HCT116 (cell line): ENCODE measurements at regions not wholly inside any gene's neighbourhood (a gene's known extent, or its start where the extent isn't known, plus 50 kb on each side); places are given as distances from the start of the nearest gene placed in this dataset.

ENCODE experiments used
- ATAC-seq: fragments of 200-7000 bp; cut with Tn5 transposase; 2 replicates; pipeline ENCODE4 v1.9.1; 2020; ENCODE audit warnings: mild to moderate bottlenecking, moderate library complexity
- BruUV-seq: library from RNA; stranded (reverse); fragments of 400-500 nt; replicated peaks from 2 replicates; lab custom pipeline; 2021; lab: Mats Ljungman, UMichigan
- CTCF ChIA-PET: fragments of 300-600 bp; sonication (Branson Sonifier 250); formaldehyde crosslinking; loops from one replicate; lab custom pipeline; 2021; ENCODE audit warnings: antibody characterized with exemption; lab: Charles Lee
- POLR2A ChIA-PET: fragments of 300-600, 350-600 bp; sonication (Branson Sonifier 250); formaldehyde crosslinking; loops from one replicate; lab custom pipeline; 2021; ENCODE audit warnings: antibody characterized with exemption; lab: Charles Lee
- RAD21 ChIA-PET, 2 experiments: fragments of 300-600 bp; sonication (Branson Sonifier 250); formaldehyde crosslinking; loops; one replicate each; lab custom pipeline; 2023; ENCODE audit warnings: low total read pairs in 2 of 2; ENCODE audit not compliant: uncharacterized antibody in 2 of 2, unreplicated experiment in 2 of 2, low non-redundant PET in 1 of 2; lab: Charles Lee
- DNase-seq: peaks from one replicate; pipeline ENCODE4 v3.0.0-alpha.2; 2010; ENCODE audit warnings: low read depth, low spot score
- H2AFZ ChIP-seq: fragments of 200-600 bp; shearing (Covaris generic), sonication (generic); 2 replicates; pipeline ENCODE4 v1.6.1; 2017; ENCODE audit warnings: low read depth, mixed run types, mixed read lengths, antibody characterized with exemption, low read length; ENCODE audit not compliant: poor library complexity, severe bottlenecking
- H3K27ac ChIP-seq: 2 replicates; pipeline ENCODE4 v1.5.1; 2012; ENCODE audit warnings: low read depth, low read length
- H3K27me3 ChIP-seq: fragments of 200-600 bp; sonication (generic); 2 replicates; pipeline ENCODE4 v1.6.1; 2016; ENCODE audit warnings: mixed run types, low read length, mixed read lengths; ENCODE audit not compliant: insufficient read depth
- H3K36me3 ChIP-seq, 2 experiments: fragments of 200-500 bp in 1 of 2; fragments of 200-600 bp in 1 of 2; sonication (Bioruptor generic) in 1 of 2; sonication (generic) in 1 of 2; 2 replicates each; pipeline versions ENCODE4 v1.5.1 to v1.6.1; 2014 to 2016; ENCODE audit warnings: low read length in 2 of 2, inconsistent platforms in 1 of 2, mixed read lengths in 1 of 2, mixed run types in 1 of 2; ENCODE audit not compliant: insufficient read depth in 2 of 2, control insufficient read depth in 1 of 2
- H3K4me1 ChIP-seq, 2 experiments: fragments of 200-600 bp in 1 of 2; sonication (generic) in 1 of 2; 2 replicates each; pipeline versions ENCODE4 v1.5.1 to v1.6.1; 2012 to 2017; ENCODE audit warnings: low read length in 2 of 2, inconsistent platforms in 1 of 2, mild to moderate bottlenecking in 1 of 2, mixed read lengths in 1 of 2, mixed run types in 1 of 2, moderate library complexity in 1 of 2; ENCODE audit not compliant: insufficient read depth in 2 of 2, control insufficient read depth in 1 of 2
- H3K4me2 ChIP-seq: fragments of 200-600 bp; sonication (generic); 2 replicates; pipeline ENCODE4 v1.6.1; 2017; ENCODE audit warnings: mixed run types, low read length, mixed read lengths
- H3K4me3 ChIP-seq, 2 experiments: fragments of 200-600 bp in 1 of 2; sonication (generic) in 1 of 2; replicated peaks in 1 of 2; 2 replicates each; pipeline ENCODE4 v1.5.1; 2011 to 2016; ENCODE audit warnings: low read length in 2 of 2, control low read depth in 1 of 2, low read depth in 1 of 2, mild to moderate bottlenecking in 1 of 2, mixed read lengths in 1 of 2, mixed run types in 1 of 2
- H3K79me2 ChIP-seq: fragments of 200-600 bp; sonication (generic); 2 replicates; pipeline ENCODE4 v1.6.1; 2017; ENCODE audit warnings: mild to moderate bottlenecking, mixed run types, low read length, moderate library complexity, mixed read lengths; ENCODE audit not compliant: insufficient read depth
- H3K9ac ChIP-seq: fragments of 200-600 bp; sonication (generic); 2 replicates; pipeline ENCODE4 v1.6.1; 2016; ENCODE audit warnings: low read length, mixed read lengths
- H3K9me2 ChIP-seq: fragments of 200-600 bp; sonication (generic), shearing (Covaris generic); 2 replicates; pipeline ENCODE4 v1.6.1; 2017; ENCODE audit warnings: mixed run types, mild to moderate bottlenecking, moderate library complexity; ENCODE audit not compliant: insufficient read depth
- H3K9me3 ChIP-seq, 2 experiments: fragments of 200-500 bp in 1 of 2; fragments of 200-600 bp in 1 of 2; sonication (Bioruptor generic) in 1 of 2; sonication (generic) in 1 of 2; 2 replicates each; pipeline ENCODE4 v1.6.1; 2014 to 2017; ENCODE audit warnings: low read length in 2 of 2, mixed read lengths in 2 of 2, inconsistent platforms in 1 of 2, low read depth in 1 of 2, mild to moderate bottlenecking in 1 of 2, mixed run types in 1 of 2, moderate library complexity in 1 of 2; ENCODE audit not compliant: control insufficient read depth in 1 of 2, insufficient read depth in 1 of 2
- H4K20me1 ChIP-seq: fragments of 200-600 bp; sonication (generic), shearing (Covaris generic); 2 replicates; pipeline ENCODE4 v1.6.1; 2017; ENCODE audit warnings: mixed run types, mild to moderate bottlenecking, moderate library complexity; ENCODE audit not compliant: insufficient read depth
- CBX3 ChIP-seq: IDR thresholded peaks from 2 replicates; pipeline ENCODE4 v1.6.1; 2012; ENCODE audit warnings: low read depth
- CEBPB ChIP-seq: IDR thresholded peaks from 2 replicates; pipeline ENCODE4 v1.6.1; 2012; ENCODE audit warnings: low read depth
- CTCF ChIP-seq, 3 experiments: fragments of 200-600 bp in 1 of 3; sonication (generic) in 1 of 3; IDR thresholded peaks in 2 of 3; conservative IDR thresholded peaks in 1 of 3; 2 replicates each; pipeline ENCODE4 v1.5.1; 2012 to 2017; ENCODE audit warnings: low read depth in 2 of 3, low read length in 2 of 3, antibody characterized with exemption in 1 of 3, borderline replicate concordance in 1 of 3, control low read depth in 1 of 3, mild to moderate bottlenecking in 1 of 3, mixed read lengths in 1 of 3, mixed run types in 1 of 3, moderate library complexity in 1 of 3; ENCODE audit not compliant: insufficient read depth in 1 of 3
- EGR1 ChIP-seq: IDR thresholded peaks from 2 replicates; pipeline ENCODE4 v1.6.1; 2012; ENCODE audit warnings: low read depth
- ELF1 ChIP-seq: IDR thresholded peaks from 2 replicates; pipeline ENCODE4 v1.6.1; 2012; ENCODE audit warnings: low read depth, borderline replicate concordance
- EZH2 ChIP-seq: fragments of 200-600 bp; sonication (generic); IDR thresholded peaks from 2 replicates; pipeline ENCODE4 v1.6.1; 2017; ENCODE audit warnings: antibody characterized with exemption, mixed run types
- EZH2phosphoT487 ChIP-seq: fragments of 200-600 bp; IDR thresholded peaks from 2 replicates; pipeline ENCODE4 v1.6.1; 2018; ENCODE audit warnings: antibody characterized with exemption, borderline replicate concordance
- FOSL1 ChIP-seq: IDR thresholded peaks from 2 replicates; pipeline ENCODE4 v1.6.1; 2012; ENCODE audit warnings: low read depth
- POLR2A ChIP-seq: IDR thresholded peaks from 2 replicates; pipeline ENCODE4 v1.7.0; 2011; ENCODE audit warnings: borderline replicate concordance; ENCODE audit not compliant: insufficient read depth, insufficient read length; ENCODE audit errors: extremely low read depth
- POLR2AphosphoS5 ChIP-seq: IDR thresholded peaks from 2 replicates; pipeline ENCODE4 v1.6.1; 2011; ENCODE audit warnings: mild to moderate bottlenecking, low read depth, low read length, moderate library complexity
- RAD21 ChIP-seq: IDR thresholded peaks from 2 replicates; pipeline ENCODE4 v1.6.1; 2012; ENCODE audit warnings: low read depth, mild to moderate bottlenecking
- SIN3A ChIP-seq: IDR thresholded peaks from 2 replicates; pipeline ENCODE4 v1.6.1; 2012; ENCODE audit warnings: low read depth
- SP1 ChIP-seq: IDR thresholded peaks from 2 replicates; pipeline ENCODE4 v1.6.1; 2012; ENCODE audit warnings: low read depth
- SRF ChIP-seq: IDR thresholded peaks from 2 replicates; pipeline ENCODE4 v1.6.1; 2012; ENCODE audit warnings: low read depth
- TCF7L2 ChIP-seq: IDR thresholded peaks from 2 replicates; pipeline ENCODE4 v1.7.0; 2011; ENCODE audit warnings: borderline replicate concordance, inconsistent platforms; ENCODE audit not compliant: insufficient read depth, insufficient read length; ENCODE audit errors: extremely low read depth
- YY1 ChIP-seq: IDR thresholded peaks from 2 replicates; pipeline ENCODE4 v1.6.1; 2011; ENCODE audit warnings: low read length, low read depth, moderate library complexity, mild to moderate bottlenecking; ENCODE audit not compliant: insufficient replicate concordance; ENCODE audit errors: extremely low read depth
- ZBTB33 ChIP-seq: IDR thresholded peaks from 2 replicates; pipeline ENCODE4 v1.6.1; 2011; ENCODE audit warnings: mild to moderate bottlenecking, low read length, moderate library complexity; ENCODE audit not compliant: insufficient replicate concordance; ENCODE audit errors: extremely low read depth
- intact Hi-C: fragments of 100-400 bp; cut with micrococcal nuclease; formaldehyde crosslinking; loops from 2 replicates; pipeline ENCODE4 v1.10.0; 2022

- RAD21 ChIA-PET, result interaction anchor here in 1 of 2 experiments (1.5 kb wide), 1 partner anchor 431 kb away, joined by 6 read pairs; no protein-coding TSS in a partner anchor
- Histone ChIP-seq H3K36me3 (no peaks in the 10 kb centered on the region), H3K27me3 (no peaks in the 10 kb centered on the region), H3K79me2 (no peaks in the 10 kb centered on the region), H3K4me3 (no peak overlapping the region), H3K27ac (no peak overlapping the region), H3K9ac (no peak overlapping the region)
- ATAC-seq, result no peak
- intact Hi-C loops, result loop anchor here (5.0 kb wide), 1 partner anchor 485 kb away; no protein-coding TSS in a partner anchor
- CTCF ChIA-PET, result interaction anchor here (0.7 to 3.0 kb wide), 11 partner anchors 9 to 702 kb away, joined by 3 to 18 read pairs (median 5); no protein-coding TSS in a partner anchor
- no peak for TF ChIP-seq CEBPB
- no peak for TF ChIP-seq EZH2phosphoT487
- no peak for TF ChIP-seq POLR2A
- no peak for TF ChIP-seq SRF
- TF ChIP-seq CTCF (IDR thresholded peaks at IDR 0.05 in 2 of 3, conservative IDR thresholded peaks at IDR 0.05 in 1 of 3; ENCODE audit: borderline replicate concordance in 1 of 3, insufficient read depth in 1 of 3, low read depth in 2 of 3, low read length in 2 of 3), result no peak
- no peak for TF ChIP-seq FOSL1
- TF ChIP-seq POLR2AphosphoS5, result no peak
- no peak for TF ChIP-seq ZBTB33
- TF ChIP-seq ELF1, result no peak
- no peak for TF ChIP-seq TCF7L2
- no peak for TF ChIP-seq CBX3
- no peak for TF ChIP-seq YY1
- TF ChIP-seq SIN3A, result no peak
- no peak for TF ChIP-seq RAD21
- TF ChIP-seq SP1, result no peak
- TF ChIP-seq EZH2, result no peak
- no peak for TF ChIP-seq EGR1
- TF ChIP-seq, all 23 proteins: peak for 0
- DNase-seq, result no peak
- BruUV-seq, result no TSS peak
- Histone ChIP-seq H2AFZ (no peak overlapping the region), H3K9me3 (no peaks in the 10 kb centered on the region), H3K4me2 (no peak overlapping the region), H3K4me1 (no peaks in the 10 kb centered on the region), H3K9me2 (no peaks in the 10 kb centered on the region), H4K20me1 (no peaks in the 10 kb centered on the region)
- POLR2A ChIA-PET, result interaction anchor here (1.1 kb wide), 1 partner anchor 280 kb away, joined by 3 read pairs; the partner anchor contains the start of gene SLC7A11
Observed at GRCh38 chr4:138521809-138522208, 279.7 kb upstream of the SLC7A11 start.
